HCT116 (cell line): ENCODE measurements at regions not wholly inside any gene's neighbourhood (a gene's known extent, or its start where the extent isn't known, plus 50 kb on each side); places are given as distances from the start of the nearest gene placed in this dataset.

Experiments
- TCF7L2 ChIP-seq: IDR thresholded peaks from 2 replicates; pipeline ENCODE4 v1.7.0; 2011; ENCODE audit warnings: borderline replicate concordance, inconsistent platforms; ENCODE audit not compliant: insufficient read depth, insufficient read length; ENCODE audit errors: extremely low read depth
- TF ChIP-seq, protein P1 (sequence below), 3 experiments: fragments of 200-600 bp in 1 of 3; sonication (generic) in 1 of 3; IDR thresholded peaks in 2 of 3; conservative IDR thresholded peaks in 1 of 3; 2 replicates each; pipeline ENCODE4 v1.5.1; 2012 to 2017; ENCODE audit warnings: low read depth in 2 of 3, low read length in 2 of 3, antibody characterized with exemption in 1 of 3, borderline replicate concordance in 1 of 3, control low read depth in 1 of 3, mild to moderate bottlenecking in 1 of 3, mixed read lengths in 1 of 3, mixed run types in 1 of 3, moderate library complexity in 1 of 3; ENCODE audit not compliant: insufficient read depth in 1 of 3

DNA sequence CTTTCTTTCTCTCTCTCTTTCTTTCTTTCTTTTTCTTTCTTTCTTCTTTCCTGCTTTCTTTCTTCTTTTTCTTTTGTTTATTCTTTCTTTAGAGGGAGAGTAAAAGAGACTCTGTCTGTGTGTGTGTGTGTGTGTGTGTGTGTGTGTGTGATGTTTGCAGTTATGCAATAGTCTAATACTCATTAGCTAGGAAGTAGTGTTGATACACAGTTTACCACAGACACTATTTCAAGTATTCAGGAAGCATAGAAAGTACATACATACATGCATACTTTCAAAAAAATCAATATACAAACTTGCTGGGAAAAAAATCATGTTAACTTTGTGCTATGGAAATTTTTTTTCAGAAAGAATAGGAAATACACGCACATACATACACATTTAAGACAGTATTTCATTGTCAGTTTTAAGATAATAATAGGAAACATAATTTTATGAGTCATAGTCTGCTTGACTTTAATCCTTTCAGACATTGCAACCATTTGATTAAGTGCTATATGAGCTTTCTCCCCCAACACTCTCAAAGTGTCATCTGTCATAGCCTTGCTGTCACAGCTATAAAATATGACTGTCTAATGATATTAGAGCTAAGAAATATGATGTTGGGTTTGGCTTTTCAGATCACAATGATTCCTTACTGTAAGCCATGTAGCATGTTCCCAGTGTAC is 74.9 kb upstream of the EPHA3 start:
- TF ChIP-seq, protein P1, sequence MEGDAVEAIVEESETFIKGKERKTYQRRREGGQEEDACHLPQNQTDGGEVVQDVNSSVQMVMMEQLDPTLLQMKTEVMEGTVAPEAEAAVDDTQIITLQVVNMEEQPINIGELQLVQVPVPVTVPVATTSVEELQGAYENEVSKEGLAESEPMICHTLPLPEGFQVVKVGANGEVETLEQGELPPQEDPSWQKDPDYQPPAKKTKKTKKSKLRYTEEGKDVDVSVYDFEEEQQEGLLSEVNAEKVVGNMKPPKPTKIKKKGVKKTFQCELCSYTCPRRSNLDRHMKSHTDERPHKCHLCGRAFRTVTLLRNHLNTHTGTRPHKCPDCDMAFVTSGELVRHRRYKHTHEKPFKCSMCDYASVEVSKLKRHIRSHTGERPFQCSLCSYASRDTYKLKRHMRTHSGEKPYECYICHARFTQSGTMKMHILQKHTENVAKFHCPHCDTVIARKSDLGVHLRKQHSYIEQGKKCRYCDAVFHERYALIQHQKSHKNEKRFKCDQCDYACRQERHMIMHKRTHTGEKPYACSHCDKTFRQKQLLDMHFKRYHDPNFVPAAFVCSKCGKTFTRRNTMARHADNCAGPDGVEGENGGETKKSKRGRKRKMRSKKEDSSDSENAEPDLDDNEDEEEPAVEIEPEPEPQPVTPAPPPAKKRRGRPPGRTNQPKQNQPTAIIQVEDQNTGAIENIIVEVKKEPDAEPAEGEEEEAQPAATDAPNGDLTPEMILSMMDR (IDR thresholded peaks at IDR 0.05 in 2 of 3, conservative IDR thresholded peaks at IDR 0.05 in 1 of 3; ENCODE audit: borderline replicate concordance in 1 of 3, insufficient read depth in 1 of 3, low read depth in 2 of 3, low read length in 2 of 3), result no peak
- no peak for TF ChIP-seq TCF7L2
